IPS DF 4.7 (cell line): ENCODE measurements at regions not wholly inside any gene's neighbourhood (a gene's known extent, or its start where the extent isn't known, plus 50 kb on each side); places are given as distances from the start of the nearest gene placed in this dataset.
"Not testable (repeated sequence)": the region's sequence is repeated elsewhere in the genome, so short reads cannot be mapped to it uniquely, and the experiment has no call there.

ENCODE experiments used
- DNase-seq: peaks from one replicate; pipeline ENCODE4 v3.0.0-alpha.2; 2013; ENCODE audit warnings: low spot score; ENCODE audit errors: extremely low read depth

- no peak for DNase-seq
Observed at GRCh38 chr5:118392491-118392890, 595.9 kb downstream of the DTWD2 start.

DNA sequence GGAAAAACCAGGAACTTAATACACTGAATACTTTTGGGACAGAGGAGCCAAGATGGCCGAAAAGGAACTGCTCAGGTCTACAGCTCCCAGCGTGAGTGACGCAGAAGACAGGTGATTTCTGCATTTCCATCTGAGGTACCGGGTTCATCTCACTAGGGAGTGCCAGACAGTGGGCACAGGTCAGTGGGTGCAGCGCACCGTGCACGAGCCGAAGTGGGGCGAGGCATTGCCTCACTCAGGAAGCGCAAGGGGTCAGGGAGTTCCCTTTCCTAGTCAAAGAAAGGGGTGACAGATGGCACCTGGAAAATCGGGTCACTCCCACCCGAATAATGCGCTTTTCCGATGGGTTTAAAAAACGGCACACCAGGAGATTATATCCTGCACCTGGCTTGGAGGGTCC, 605.4 kb downstream of the DTWD2 start:
- not testable (repeated sequence) for DNase-seq

DNA sequence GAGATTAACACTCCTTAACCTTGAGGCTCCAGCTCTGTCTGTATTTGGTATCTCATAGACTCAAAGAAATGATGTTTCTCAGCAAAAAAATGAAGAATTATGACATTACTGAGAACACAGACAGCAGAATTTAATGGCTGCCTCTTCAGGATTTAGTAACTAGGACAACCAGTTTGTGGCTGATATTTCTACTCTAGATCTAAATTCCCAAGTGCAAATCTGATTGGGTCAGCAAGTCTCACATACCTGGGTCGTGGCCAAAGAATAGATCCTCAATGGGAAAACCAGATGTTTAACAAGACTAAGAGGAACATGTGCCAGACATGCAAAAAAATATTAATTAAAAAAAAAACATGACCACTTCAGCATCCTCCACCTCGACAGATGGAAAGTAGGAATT, 608.9 kb downstream of the DTWD2 start:
- DNase-seq: no peak

- DNase-seq: no peak
Observed at GRCh38 chr5:118378959-118379358, 609.4 kb downstream of the DTWD2 start.

- DNase-seq: no peak
Observed at GRCh38 chr5:118377420-118377819, 610.9 kb downstream of the DTWD2 start.

DNA sequence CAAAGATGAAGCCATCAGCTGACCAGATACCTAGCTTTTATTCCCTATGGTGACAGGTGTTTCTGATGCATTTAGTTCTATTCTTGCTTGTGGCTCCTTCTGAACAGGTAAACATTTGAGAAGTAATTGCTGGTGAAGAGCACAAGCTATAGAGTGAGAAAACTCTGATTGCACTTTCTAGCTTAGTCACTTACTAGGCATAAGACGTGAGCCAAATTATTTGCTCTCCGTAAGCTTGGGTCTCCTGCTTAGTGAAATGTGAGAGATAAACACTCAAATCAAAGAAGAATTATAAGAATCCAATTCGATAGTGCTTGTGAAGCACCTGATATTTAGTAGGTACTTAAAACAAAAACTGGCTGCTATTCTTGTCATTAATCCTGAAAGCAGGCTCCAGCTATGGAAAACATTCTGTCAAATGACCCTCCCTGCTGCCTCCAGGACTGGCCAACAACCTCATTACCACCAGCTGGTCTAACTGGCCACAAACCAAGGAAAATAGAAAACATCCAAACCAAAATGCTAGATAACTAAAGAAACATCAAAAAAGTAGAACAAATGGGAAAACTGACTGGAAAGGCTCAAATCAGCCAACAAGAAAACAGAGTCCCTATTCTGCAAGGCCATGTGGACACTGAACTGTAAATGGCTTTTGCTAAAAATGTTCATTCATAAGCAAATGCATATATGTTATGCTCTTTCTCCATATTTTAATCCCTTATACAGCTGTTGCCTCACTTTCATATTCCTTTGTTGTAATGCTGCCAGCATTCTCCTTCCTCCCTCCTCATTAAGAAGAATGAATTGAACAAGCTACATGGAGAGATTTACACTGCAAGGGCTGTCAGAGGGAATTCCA, 616.1 kb downstream of the DTWD2 start:
- DNase-seq: no peak

GRCh38 chr5:118366429-118366828, 621.9 kb downstream of the DTWD2 start:
- DNase-seq: no peak

GRCh38 chr5:118365718-118366117, 622.6 kb downstream of the DTWD2 start:
- DNase-seq: no peak

- DNase-seq: no peak
Observed at GRCh38 chr5:118354797-118355196, 633.5 kb downstream of the DTWD2 start.

DNA sequence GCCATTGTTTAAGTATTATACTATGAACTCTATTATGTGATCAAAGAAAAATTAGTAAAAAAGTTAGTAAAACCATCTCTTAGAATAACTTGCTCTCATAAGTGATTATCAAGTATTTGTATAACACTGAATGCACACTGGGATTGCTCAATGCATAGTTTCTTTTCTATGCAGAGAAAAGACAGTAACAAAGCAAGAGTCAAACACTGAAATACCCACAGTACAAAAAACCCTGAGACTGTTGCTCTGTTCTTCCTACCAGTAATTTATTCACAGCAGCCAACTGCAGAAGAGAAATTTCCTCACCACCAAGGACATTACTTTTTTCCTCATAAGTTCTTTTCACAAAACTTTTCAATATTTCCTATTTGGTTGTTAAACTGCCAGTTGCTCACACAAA, 634.4 kb downstream of the DTWD2 start:
- no peak for DNase-seq

- DNase-seq: no peak
Observed at GRCh38 chr5:118336468-118336867, 651.9 kb downstream of the DTWD2 start.

GRCh38 chr5:118327389-118327788, 661.0 kb downstream of the DTWD2 start:
- DNase-seq: no peak

DNA sequence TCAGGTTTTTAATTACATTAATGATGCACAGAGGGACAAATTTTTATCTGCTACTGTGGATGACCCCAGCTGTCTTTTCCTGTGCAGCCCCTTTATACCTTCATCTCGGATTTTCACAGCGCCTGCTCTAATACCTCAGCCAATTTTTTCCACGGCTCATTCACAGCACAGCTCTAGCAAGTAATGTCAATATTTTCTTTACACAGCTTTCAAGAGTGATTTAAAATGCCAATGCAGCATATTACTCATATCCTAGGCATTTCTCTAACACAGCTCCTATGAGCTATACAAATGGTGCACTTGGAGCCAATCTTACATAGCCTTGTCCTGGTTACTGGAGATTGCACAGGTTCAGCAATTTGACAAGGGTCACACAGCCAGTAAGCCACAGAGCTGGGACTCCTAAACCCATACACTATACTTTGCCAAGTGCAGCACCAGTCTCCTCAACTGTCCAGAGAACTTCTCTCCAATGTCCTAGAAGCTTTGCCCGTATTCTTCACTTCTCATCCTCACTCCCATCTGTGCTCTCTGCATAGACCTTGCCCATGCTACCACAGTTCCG, 661.8 kb downstream of the DTWD2 start:
- no peak for DNase-seq

- no peak for DNase-seq
Observed at GRCh38 chr5:118325931-118326330, 662.4 kb downstream of the DTWD2 start.

GRCh38 chr5:118323723-118324122, 664.6 kb downstream of the DTWD2 start:
- DNase-seq: not testable (repeated sequence)

DNA sequence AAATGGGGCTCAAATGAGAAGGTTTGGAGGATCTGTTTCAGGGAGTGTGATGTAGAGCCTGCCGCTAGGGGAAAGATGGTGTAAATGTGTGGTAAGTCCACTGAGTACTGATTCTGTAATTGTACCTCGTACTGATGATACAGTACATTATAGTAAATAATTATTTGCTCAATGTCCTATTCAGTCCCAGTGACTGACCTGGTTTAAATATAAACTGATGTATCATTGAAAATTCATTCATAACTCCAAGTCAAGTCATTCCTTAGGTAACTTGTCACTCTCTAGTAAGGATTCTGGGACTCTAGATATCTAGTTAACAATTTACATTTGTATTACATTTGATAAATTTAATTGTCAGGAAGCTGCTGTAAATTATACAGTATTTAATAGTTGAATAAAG, 667.3 kb downstream of the DTWD2 start:
- DNase-seq: no peak

- DNase-seq: no peak
Observed at GRCh38 chr5:118320121-118320520, 668.2 kb downstream of the DTWD2 start.

GRCh38 chr5:118314931-118315330, 673.4 kb downstream of the DTWD2 start:
- no peak for DNase-seq

- no peak for DNase-seq
Observed at GRCh38 chr5:118311103-118311819, 677.1 kb downstream of the DTWD2 start.

- DNase-seq: no peak
Observed at GRCh38 chr5:118310401-118310800, 677.9 kb downstream of the DTWD2 start.

DNA sequence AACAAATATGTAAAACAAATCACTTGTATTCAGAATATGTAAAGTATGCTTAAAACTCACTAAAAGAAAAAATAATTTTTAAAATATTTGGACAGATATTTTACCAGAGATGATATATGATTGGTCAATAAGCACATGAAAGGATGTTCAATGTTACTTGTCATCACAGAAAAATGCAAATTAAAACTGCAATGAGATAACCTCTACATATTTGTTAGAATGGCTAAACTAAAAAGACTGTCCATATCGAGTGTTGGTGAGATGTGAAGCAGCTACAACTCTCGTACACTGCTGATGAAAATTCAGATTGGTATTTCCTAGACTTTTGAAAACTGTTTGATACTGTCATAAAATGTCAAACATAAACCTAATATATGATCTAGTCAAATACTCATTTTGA, 685.1 kb downstream of the DTWD2 start:
- no peak for DNase-seq

DNA sequence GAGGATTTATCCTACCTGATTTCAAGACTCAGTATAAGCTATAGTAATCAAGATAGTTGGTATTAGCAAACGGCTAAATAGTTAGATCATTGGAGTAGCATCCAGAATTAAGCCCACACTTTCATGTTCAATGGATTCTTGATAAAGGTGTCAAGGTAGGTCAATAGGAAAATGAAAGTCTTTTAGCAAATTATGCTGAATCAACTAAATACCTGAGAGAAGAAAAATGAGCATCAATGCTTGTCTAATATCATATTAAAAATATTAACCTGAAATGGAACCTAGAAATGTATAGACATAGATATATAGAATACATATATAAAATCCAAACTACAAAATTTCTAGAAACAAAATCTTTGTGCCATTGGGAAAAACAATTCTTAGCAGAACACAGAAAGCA, 685.6 kb downstream of the DTWD2 start:
- DNase-seq: no peak
